ENCODE measurements at regions not wholly inside any gene's neighbourhood (a gene's known extent, or its start where the extent isn't known, plus 50 kb on each side); places are given as distances from the start of the nearest gene placed in this dataset.
A peak's percentile ranks its signal among the peaks of the same experiment; 100 is the strongest.
"Not testable (repeated sequence)": the region's sequence is repeated elsewhere in the genome, so short reads cannot be mapped to it uniquely, and the experiment has no call there.

- peak; percentile 24 for DNase-seq
- in situ Hi-C loops (cut with MboI; ENCODE audit: low pct_ligation_motif_present in 1 of 4, low pct_unique_long_range_greater_than_20kb in 1 of 4, low sequenced_read_pairs in 3 of 4); H3K4me1 ChIP-seq; H3K9me3 ChIP-seq; H3K27me3 ChIP-seq; H3K36me3 ChIP-seq; intact Hi-C loops (cut with DNase I; ENCODE audit: low total_unique reads): not testable (repeated sequence)
- 1 to 3% methylated on average over 7 to 17 of the region's 47 CpGs for WGBS, 2 donors (ENCODE audit: low coverage in 1 of 2)
- peak overlapping the region; percentile 92 to 99 (median 95) for H3K27ac ChIP-seq
- H3K4me3 ChIP-seq = peak overlapping the region; percentile 68 to 92 (median 74)
These were observed 53.6 kb upstream of the PLGLB1 start for GRCh38 chr2:87075054-87075790.

GRCh38 chr2:87075791-87076252 is 54.2 kb upstream of the PLGLB1 start:
- Histone ChIP-seq H3K27ac (peak overlapping the region; percentile 92 to 99 (median 95)), H3K4me3 (peak overlapping the region; percentile 68 to 92 (median 74))
- H3K9me3 ChIP-seq; H3K4me1 ChIP-seq; H3K36me3 ChIP-seq; in situ Hi-C loops (cut with MboI; ENCODE audit: low pct_ligation_motif_present in 1 of 4, low pct_unique_long_range_greater_than_20kb in 1 of 4, low sequenced_read_pairs in 3 of 4); intact Hi-C loops (cut with DNase I; ENCODE audit: low total_unique reads); H3K27me3 ChIP-seq: not testable (repeated sequence)
- WGBS, 2 donors (ENCODE audit: low coverage in 1 of 2) = 0% methylated on average over 12 of the region's 64 CpGs; no CpG with 5 or more reads in 1 of the 2 donors
- DNase-seq = peak; percentile 53

DNA sequence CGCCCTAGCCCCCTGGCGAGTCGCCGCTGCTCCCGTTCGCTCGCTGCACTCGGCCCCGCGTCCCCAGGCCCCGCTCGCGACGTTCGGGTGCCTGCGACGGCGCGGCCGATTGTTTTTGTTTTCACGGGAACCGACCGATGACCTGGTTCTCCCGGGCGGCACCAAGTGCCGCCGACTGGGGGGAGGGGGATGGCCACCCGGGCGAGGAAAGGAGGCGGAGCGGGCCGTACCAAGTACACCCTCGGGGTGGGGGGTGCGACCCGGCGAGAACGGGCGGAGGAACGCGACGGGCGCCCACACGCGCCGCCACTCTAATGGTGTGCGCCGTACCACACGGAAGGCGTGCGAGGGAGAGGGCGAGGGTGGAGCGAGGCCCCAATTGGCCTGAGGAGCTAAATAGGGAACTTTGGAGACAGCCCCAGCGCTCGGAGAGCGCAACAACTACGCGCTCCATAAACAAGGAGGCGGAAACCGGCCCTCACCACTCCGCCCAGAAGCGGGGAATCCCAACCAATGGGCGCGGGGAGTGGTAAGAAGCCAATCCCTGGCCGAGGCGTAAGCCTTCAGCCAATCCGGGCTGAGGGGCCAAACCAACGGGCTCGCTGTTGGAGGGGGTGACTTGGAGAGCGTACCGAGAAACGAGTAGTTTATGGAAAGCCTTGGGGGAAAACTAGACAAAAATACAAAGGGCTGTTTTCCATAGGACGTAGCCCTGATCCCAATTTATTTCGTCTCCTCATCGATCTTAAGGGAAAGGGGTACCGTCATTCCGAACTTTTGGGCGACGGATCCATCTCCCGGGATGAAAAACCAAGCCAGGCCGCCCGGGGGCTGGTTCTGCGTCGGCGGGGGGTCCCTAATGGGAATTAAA is 54.8 kb upstream of the PLGLB1 start:
- peak overlapping the region; percentile 68 to 92 (median 74) for H3K4me3 ChIP-seq
- WGBS, 2 donors (ENCODE audit: low coverage in 1 of 2) = 1% methylated on average over 16 of the region's 84 CpGs; no CpG with 5 or more reads in 1 of the 2 donors
- H3K27me3 ChIP-seq; H3K9me3 ChIP-seq; H3K36me3 ChIP-seq; in situ Hi-C loops (cut with MboI; ENCODE audit: low pct_ligation_motif_present in 1 of 4, low pct_unique_long_range_greater_than_20kb in 1 of 4, low sequenced_read_pairs in 3 of 4); H3K4me1 ChIP-seq; intact Hi-C loops (cut with DNase I; ENCODE audit: low total_unique reads): not testable (repeated sequence)
- peak; percentile 56 to 71 (median 66) for TF ChIP-seq POLR2AphosphoS5 (IDR thresholded peaks at IDR 0.05)
- peak; percentile 85 for TF ChIP-seq POLR2A (IDR thresholded peaks at IDR 0.05)
- peak; percentile 94 for DNase-seq
- peak overlapping the region; percentile 92 to 99 (median 95) for H3K27ac ChIP-seq

- H3K9me3 ChIP-seq; intact Hi-C loops (cut with DNase I; ENCODE audit: low total_unique reads); H3K36me3 ChIP-seq; DNase-seq; H3K4me1 ChIP-seq; in situ Hi-C loops (cut with MboI; ENCODE audit: low pct_ligation_motif_present in 1 of 4, low pct_unique_long_range_greater_than_20kb in 1 of 4, low sequenced_read_pairs in 3 of 4); H3K27me3 ChIP-seq: not testable (repeated sequence)
- peak overlapping the region; percentile 68 to 85 (median 74) for H3K4me3 ChIP-seq
- peak overlapping the region; percentile 92 to 99 (median 95) for H3K27ac ChIP-seq
- no CpG with 5 or more reads among the region's 26 CpGs for WGBS, 2 donors (ENCODE audit: low coverage in 1 of 2)
These were observed 55.4 kb upstream of the PLGLB1 start for GRCh38 chr2:87077124-87077446.

DNA sequence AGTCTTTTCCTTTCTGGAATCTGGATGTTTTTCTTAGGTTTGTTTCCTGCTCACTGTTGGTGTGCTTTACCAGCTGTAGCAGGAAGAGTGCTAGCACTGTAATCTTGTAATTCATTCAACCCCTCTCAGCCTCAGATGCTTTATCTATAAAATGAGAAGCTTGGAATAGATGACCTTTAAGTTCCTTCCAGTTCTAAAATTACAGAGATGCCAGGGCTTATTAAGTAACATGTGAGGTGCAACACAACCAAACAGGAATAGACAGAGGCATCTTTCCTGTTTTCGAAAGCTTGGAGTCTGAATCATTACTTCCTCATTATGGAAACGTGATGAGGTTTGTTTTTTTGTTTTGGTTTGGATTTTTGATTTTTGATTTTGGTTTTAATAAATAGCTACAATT is 60.1 kb upstream of the PLGLB1 start:
- H3K27ac ChIP-seq; H3K36me3 ChIP-seq; H3K4me3 ChIP-seq; DNase-seq; H3K4me1 ChIP-seq; in situ Hi-C loops (cut with MboI; ENCODE audit: low pct_ligation_motif_present in 1 of 4, low pct_unique_long_range_greater_than_20kb in 1 of 4, low sequenced_read_pairs in 3 of 4); intact Hi-C loops (cut with DNase I; ENCODE audit: low total_unique reads); H3K9me3 ChIP-seq; H3K27me3 ChIP-seq: not testable (repeated sequence)
- WGBS, 2 donors (ENCODE audit: low coverage in 1 of 2) = no CpG with 5 or more reads among the region's 2 CpGs

GRCh38 chr2:87088079-87088478 is 66.4 kb upstream of the PLGLB1 start:
- intact Hi-C loops (cut with DNase I; ENCODE audit: low total_unique reads); DNase-seq; in situ Hi-C loops (cut with MboI; ENCODE audit: low pct_ligation_motif_present in 1 of 4, low pct_unique_long_range_greater_than_20kb in 1 of 4, low sequenced_read_pairs in 3 of 4): not testable (repeated sequence)

DNA sequence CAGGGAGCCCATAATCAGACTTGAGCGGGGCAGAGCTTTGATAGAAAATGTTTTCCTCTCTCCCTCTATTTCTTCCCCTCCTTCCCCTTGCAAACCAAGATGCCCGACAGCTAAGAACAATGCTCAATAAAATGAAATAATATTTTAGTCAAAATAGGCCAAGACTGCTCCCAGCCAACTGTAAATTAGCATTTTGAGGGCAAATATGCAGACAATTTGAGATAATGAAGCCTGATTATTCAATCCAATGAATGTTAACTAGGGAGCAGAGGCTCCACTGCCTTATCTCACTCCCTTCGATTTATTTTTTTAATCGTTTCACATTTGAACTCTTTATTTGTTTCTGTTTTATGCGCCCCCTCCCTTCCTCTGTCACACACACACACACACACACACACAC is 67.8 kb upstream of the PLGLB1 start:
- WGBS, 2 donors (ENCODE audit: low coverage in 1 of 2) = 94% methylated on average over 2 of the region's 5 CpGs; no CpG with 5 or more reads in 1 of the 2 donors
- DNase-seq; H3K4me1 ChIP-seq; H3K9me3 ChIP-seq; in situ Hi-C loops (cut with MboI; ENCODE audit: low pct_ligation_motif_present in 1 of 4, low pct_unique_long_range_greater_than_20kb in 1 of 4, low sequenced_read_pairs in 3 of 4); H3K27me3 ChIP-seq; H3K4me3 ChIP-seq; H3K27ac ChIP-seq; intact Hi-C loops (cut with DNase I; ENCODE audit: low total_unique reads); H3K36me3 ChIP-seq: not testable (repeated sequence)

More at GRCh38 chr2:87088079-87088478, 66.4 kb upstream of the PLGLB1 start:
- not testable (repeated sequence) for H3K4me3 ChIP-seq, H3K27me3 ChIP-seq, H3K36me3 ChIP-seq, H3K27ac ChIP-seq, H3K4me1 ChIP-seq, H3K9me3 ChIP-seq
- 90 to 91% methylated on average over 4 to 6 of the region's 6 CpGs for WGBS, 2 donors (ENCODE audit: low coverage in 1 of 2)

DNA sequence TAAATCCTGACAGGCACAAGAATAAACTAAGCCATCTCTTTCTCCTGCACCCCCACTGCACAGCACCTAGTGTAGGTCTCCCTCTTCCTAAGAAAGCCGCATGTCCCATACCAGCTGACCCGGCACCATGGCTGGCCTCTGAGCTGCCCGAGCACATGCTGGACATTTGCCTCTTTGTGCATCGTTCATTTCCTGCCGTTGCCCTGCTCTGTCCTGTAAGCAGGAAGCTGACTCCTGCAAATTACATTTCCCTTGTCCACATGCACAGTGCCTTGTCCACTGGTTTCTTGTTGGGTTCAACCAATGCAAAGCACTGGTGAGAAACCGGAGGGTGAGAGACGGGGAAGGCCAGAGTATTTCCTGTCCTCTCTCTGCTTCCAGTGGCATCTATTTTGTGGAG is 71.6 kb upstream of the PLGLB1 start:
- in situ Hi-C loops (cut with MboI; ENCODE audit: low pct_ligation_motif_present in 1 of 4, low pct_unique_long_range_greater_than_20kb in 1 of 4, low sequenced_read_pairs in 3 of 4); intact Hi-C loops (cut with DNase I; ENCODE audit: low total_unique reads); H3K27ac ChIP-seq; H3K4me1 ChIP-seq; H3K36me3 ChIP-seq; H3K9me3 ChIP-seq; DNase-seq; H3K4me3 ChIP-seq; H3K27me3 ChIP-seq: not testable (repeated sequence)
- WGBS, 2 donors (ENCODE audit: low coverage in 1 of 2) = 73% methylated on average over 3 of the region's 7 CpGs; no CpG with 5 or more reads in 1 of the 2 donors

- H3K27ac ChIP-seq; H3K4me3 ChIP-seq; intact Hi-C loops (cut with DNase I; ENCODE audit: low total_unique reads); in situ Hi-C loops (cut with MboI; ENCODE audit: low pct_ligation_motif_present in 1 of 4, low pct_unique_long_range_greater_than_20kb in 1 of 4, low sequenced_read_pairs in 3 of 4); H3K36me3 ChIP-seq; H3K4me1 ChIP-seq; H3K27me3 ChIP-seq; H3K9me3 ChIP-seq; DNase-seq: not testable (repeated sequence)
- 71% methylated on average over 6 of the region's 12 CpGs; no CpG with 5 or more reads in 1 of the 2 donors for WGBS, 2 donors (ENCODE audit: low coverage in 1 of 2)
These were observed 72.4 kb upstream of the PLGLB1 start for GRCh38 chr2:87093937-87094529.

GRCh38 chr2:87095804-87096203 is 74.2 kb upstream of the PLGLB1 start:
- H3K4me1 ChIP-seq; H3K27me3 ChIP-seq; intact Hi-C loops (cut with DNase I; ENCODE audit: low total_unique reads); H3K9me3 ChIP-seq; H3K4me3 ChIP-seq; H3K36me3 ChIP-seq; H3K27ac ChIP-seq; DNase-seq; in situ Hi-C loops (cut with MboI; ENCODE audit: low pct_ligation_motif_present in 1 of 4, low pct_unique_long_range_greater_than_20kb in 1 of 4, low sequenced_read_pairs in 3 of 4): not testable (repeated sequence)
